Neuronal stem cell (in vitro differentiated cells): ENCODE measurements at regions not wholly inside any gene's neighbourhood (a gene's known extent, or its start where the extent isn't known, plus 50 kb on each side); places are given as distances from the start of the nearest gene placed in this dataset.

Experiments
- DNase-seq: peaks from one replicate; pipeline ENCODE4 v3.0.0-alpha.2; 2013; ENCODE audit warnings: low spot score
- H2AFZ ChIP-seq: one replicate; pipeline ENCODE4 v1.6.1; 2013; ENCODE audit warnings: mild to moderate bottlenecking, low read length, inconsistent platforms
- H2AK5ac ChIP-seq: 2 replicates; pipeline ENCODE4 v1.6.1; 2013; ENCODE audit warnings: low read depth, mild to moderate bottlenecking, inconsistent platforms, low read length, moderate library complexity, mixed read lengths
- H2BK120ac ChIP-seq: 2 replicates; pipeline ENCODE4 v1.6.1; 2013; ENCODE audit warnings: low read depth, mild to moderate bottlenecking, inconsistent platforms, low read length, moderate library complexity, mixed read lengths
- H2BK12ac ChIP-seq: one replicate; pipeline ENCODE4 v1.6.1; 2013; ENCODE audit warnings: low read length, inconsistent platforms
- H2BK15ac ChIP-seq: 2 replicates; pipeline ENCODE4 v1.6.1; 2013; ENCODE audit warnings: mild to moderate bottlenecking, low read length, inconsistent platforms, mixed read lengths
- H2BK5ac ChIP-seq: one replicate; pipeline ENCODE4 v1.6.1; 2013; ENCODE audit warnings: inconsistent platforms, mild to moderate bottlenecking, low read length, moderate library complexity
- H3K14ac ChIP-seq: one replicate; pipeline ENCODE4 v1.6.1; 2013; ENCODE audit warnings: low read length, inconsistent platforms
- H3K18ac ChIP-seq: 2 replicates; pipeline ENCODE4 v1.6.1; 2013; ENCODE audit warnings: low read length, inconsistent platforms
- H3K23ac ChIP-seq: 2 replicates; pipeline ENCODE4 v1.6.1; 2013; ENCODE audit warnings: low read depth, mild to moderate bottlenecking, mixed read lengths, low read length, inconsistent platforms; ENCODE audit not compliant: poor library complexity
- H3K27ac ChIP-seq: replicated peaks from 3 replicates; pipeline ENCODE4 v1.5.1; 2013; ENCODE audit warnings: low read length, inconsistent platforms
- H3K27me3 ChIP-seq, 3 experiments: 2 replicates each; pipeline ENCODE4 v1.6.1; 2013; ENCODE audit warnings: low read length in 3 of 3, mild to moderate bottlenecking in 2 of 3, inconsistent platforms in 1 of 3, low read depth in 1 of 3, mixed read lengths in 1 of 3, moderate library complexity in 1 of 3; ENCODE audit not compliant: control insufficient read depth in 3 of 3, insufficient read depth in 3 of 3
- H3K36me3 ChIP-seq, 2 donors: replicated peaks in 1 of 2; 2 replicates each; pipeline ENCODE4 v1.6.1; 2013; ENCODE audit warnings: low read length in 2 of 2; ENCODE audit not compliant: control insufficient read depth in 2 of 2, insufficient read depth in 2 of 2
- H3K4ac ChIP-seq: 2 replicates; pipeline ENCODE4 v1.6.1; 2013; ENCODE audit warnings: inconsistent platforms, mild to moderate bottlenecking, low read length, moderate library complexity
- H3K4me1 ChIP-seq, 2 donors: 1 replicate in 1 of 2; 2 replicates in 1 of 2; pipeline ENCODE4 v1.6.1; 2013; ENCODE audit warnings: low read length in 2 of 2, low read depth in 1 of 2; ENCODE audit not compliant: control insufficient read depth in 2 of 2, insufficient read depth in 1 of 2
- H3K4me2 ChIP-seq: one replicate; pipeline ENCODE4 v1.6.1; 2013; ENCODE audit warnings: mild to moderate bottlenecking, low read length, inconsistent platforms; ENCODE audit not compliant: insufficient read depth, poor library complexity, severe bottlenecking
- H3K4me3 ChIP-seq, 2 donors: 2 replicates each; pipeline ENCODE4 v1.5.1; 2013; ENCODE audit warnings: low read length in 2 of 2, mild to moderate bottlenecking in 2 of 2, inconsistent platforms in 1 of 2, moderate library complexity in 1 of 2
- H3K79me1 ChIP-seq: one replicate; pipeline ENCODE4 v1.6.1; 2013; ENCODE audit warnings: low read depth, mild to moderate bottlenecking, inconsistent platforms, low read length, moderate library complexity
- H3K9ac ChIP-seq: one replicate; pipeline ENCODE4 v1.6.1; 2013; ENCODE audit warnings: mild to moderate bottlenecking, low read depth, low read length, inconsistent platforms; ENCODE audit not compliant: poor library complexity
- H3K9me3 ChIP-seq, 2 donors: replicated peaks in 1 of 2; 2 replicates each; pipeline versions ENCODE3 to v1.6.1; 2013; ENCODE audit warnings: low read length in 2 of 2, mild to moderate bottlenecking in 2 of 2, inconsistent platforms in 1 of 2, low read depth in 1 of 2, mixed read lengths in 1 of 2, moderate library complexity in 1 of 2; ENCODE audit not compliant: control insufficient read depth in 2 of 2, insufficient read depth in 1 of 2
- H4K8ac ChIP-seq: one replicate; pipeline ENCODE4 v1.6.1; 2013; ENCODE audit warnings: low read depth, mild to moderate bottlenecking, inconsistent platforms, low read length, moderate library complexity
- H4K91ac ChIP-seq: one replicate; pipeline ENCODE4 v1.6.1; 2013; ENCODE audit warnings: low read length, low read depth, mild to moderate bottlenecking, inconsistent platforms; ENCODE audit not compliant: poor library complexity
- WGBS, 2 donors: extraction: QIAGEN DNeasy Blood & Tissue Kit; methylation state at CpG; one replicate each; pipeline ENCODE4 v1.1.7; 2013; ENCODE audit warnings: missing lambda C conversion rate in 2 of 2, mixed read lengths in 1 of 2; ENCODE audit not compliant: insufficient read length in 2 of 2, insufficient replicate concordance in 1 of 2; ENCODE audit errors: extremely low coverage in 2 of 2; 5-methylcytosine and 5-hydroxymethylcytosine counted together

DNA sequence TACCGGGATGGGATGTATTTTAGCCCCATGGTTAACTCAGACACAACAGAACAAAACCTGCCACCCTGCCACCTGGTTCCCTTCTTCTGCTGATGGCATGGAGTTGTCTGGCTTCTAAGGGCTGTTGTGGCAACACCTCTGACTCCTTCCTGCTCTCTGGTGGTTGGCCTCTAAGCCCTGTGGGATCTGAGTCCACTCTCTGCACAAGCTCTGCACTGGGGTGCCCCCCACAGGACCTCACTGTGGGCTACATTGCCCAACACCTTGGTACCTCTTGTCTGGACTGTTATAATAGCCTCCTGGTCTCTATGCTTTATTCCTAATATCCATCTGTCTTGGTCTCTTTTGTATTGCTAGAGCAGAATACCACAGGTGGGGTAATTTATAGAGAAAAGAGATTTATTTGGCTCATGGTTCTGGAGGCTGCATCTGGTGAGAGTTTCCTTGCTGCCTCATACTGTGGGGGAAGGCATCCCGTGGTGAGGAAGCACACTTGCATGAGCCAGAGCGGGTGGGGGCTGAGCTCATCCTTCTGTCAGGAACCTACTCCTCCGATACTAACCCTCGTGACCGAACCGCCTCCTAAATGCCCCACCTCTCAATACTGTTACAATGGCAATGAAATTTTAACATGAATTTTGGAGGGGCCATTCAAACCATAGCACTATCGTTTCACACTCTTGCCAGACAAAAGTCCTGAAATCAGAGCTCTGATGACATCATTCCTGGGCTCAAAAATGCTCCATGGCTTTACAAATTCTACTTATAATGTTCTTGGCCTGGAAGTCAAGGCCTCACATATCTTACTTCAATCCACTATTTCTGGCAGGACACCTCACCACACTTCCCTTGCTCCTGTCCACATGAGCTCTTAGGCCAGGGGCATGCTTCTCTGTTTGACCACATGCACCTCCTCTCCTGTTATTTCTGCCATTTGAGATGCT, 127.2 kb downstream of the PAX1 start:
- no peak overlapping the region for H3K4me2 ChIP-seq
- no peaks in the 10 kb centered on the region for H3K36me3 ChIP-seq
- H3K27me3 ChIP-seq: no peaks in the 10 kb centered on the region
- no peak overlapping the region for H2BK5ac ChIP-seq
- no peak overlapping the region for H2BK120ac ChIP-seq
- no peak overlapping the region for H3K18ac ChIP-seq
- H3K14ac ChIP-seq: no peak overlapping the region
- no peak overlapping the region for H3K27ac ChIP-seq
- no CpG with 5 or more reads among the region's 8 CpGs for WGBS, 2 donors
- H4K91ac ChIP-seq: no peak overlapping the region
- no peak overlapping the region for H3K23ac ChIP-seq
- no peak overlapping the region for H2AFZ ChIP-seq
- H2AK5ac ChIP-seq: no peak overlapping the region
- no peak for DNase-seq
- H3K9me3 ChIP-seq: no peaks in the 10 kb centered on the region
- no peak overlapping the region for H2BK15ac ChIP-seq
- H3K79me1 ChIP-seq: no peaks in the 10 kb centered on the region
- H3K4ac ChIP-seq: no peak overlapping the region
- H3K9ac ChIP-seq: no peak overlapping the region
- H2BK12ac ChIP-seq: no peak overlapping the region
- H3K4me3 ChIP-seq: no peak overlapping the region
- H3K4me1 ChIP-seq: no peaks in the 10 kb centered on the region
- no peak overlapping the region for H4K8ac ChIP-seq

DNA sequence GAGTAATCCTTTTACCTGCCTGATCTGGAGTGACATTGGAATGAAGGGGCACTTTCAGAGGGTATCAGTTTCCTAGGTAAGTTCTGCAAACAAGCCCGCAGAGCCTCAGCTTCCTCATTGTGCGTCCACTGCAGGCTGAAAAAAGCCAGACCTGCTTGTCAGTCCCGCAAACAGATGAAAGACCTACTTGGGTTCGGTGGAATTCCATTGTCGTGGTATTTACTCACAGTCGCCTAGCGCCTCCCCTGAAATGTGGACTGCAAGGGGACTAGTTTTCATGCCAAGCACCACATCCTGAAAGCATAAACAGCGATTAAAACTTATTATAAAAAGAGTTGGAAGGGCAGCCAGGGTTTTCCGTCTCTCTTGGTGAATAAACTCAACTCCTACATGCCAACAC, 121.5 kb downstream of the PAX1 start:
- WGBS, 2 donors: no CpG with 5 or more reads among the region's 9 CpGs
- H3K36me3 ChIP-seq: no peaks in the 10 kb centered on the region
- H3K4me2 ChIP-seq: no peak overlapping the region
- no peaks in the 10 kb centered on the region for H3K79me1 ChIP-seq
- H3K14ac ChIP-seq: no peak overlapping the region
- no peak overlapping the region for H2AFZ ChIP-seq
- H2AK5ac ChIP-seq: no peak overlapping the region
- no peak overlapping the region for H2BK5ac ChIP-seq
- H3K27ac ChIP-seq: no peak overlapping the region
- no peak overlapping the region for H4K91ac ChIP-seq
- H3K4me1 ChIP-seq: peaks cover 0 to 2% of the 10 kb centered on the region in 2 donors
- no peak overlapping the region for H3K9ac ChIP-seq
- peak; percentile 35 for DNase-seq
- H4K8ac ChIP-seq: no peak overlapping the region
- no peak overlapping the region for H3K23ac ChIP-seq
- no peak overlapping the region for H2BK15ac ChIP-seq
- no peaks in the 10 kb centered on the region for H3K27me3 ChIP-seq
- no peaks in the 10 kb centered on the region for H3K9me3 ChIP-seq
- H3K4me3 ChIP-seq: no peak overlapping the region
- H3K18ac ChIP-seq: no peak overlapping the region
- no peak overlapping the region for H2BK12ac ChIP-seq
- no peak overlapping the region for H2BK120ac ChIP-seq
- H3K4ac ChIP-seq: no peak overlapping the region

DNA sequence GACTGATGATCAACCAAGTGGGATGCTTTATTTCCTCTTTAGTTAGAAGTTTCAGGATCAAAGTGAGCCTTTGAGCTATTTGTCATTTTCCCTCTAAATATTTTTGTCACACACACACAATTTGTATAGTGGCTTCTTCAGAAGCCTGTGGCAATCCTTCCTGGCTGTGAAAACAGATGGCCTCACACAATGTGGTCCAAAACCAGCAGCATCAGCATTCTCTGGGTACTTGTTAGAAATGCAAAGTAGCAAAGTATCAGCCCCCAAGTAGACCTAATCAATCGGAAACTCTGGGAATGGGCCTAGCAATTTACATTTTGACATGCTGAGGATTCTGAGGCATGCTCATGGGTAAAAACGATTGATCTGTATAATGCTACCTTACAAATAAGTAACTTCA, 115.9 kb downstream of the PAX1 start:
- no peak for DNase-seq
- no peak overlapping the region for H3K4me2 ChIP-seq
- no peak overlapping the region for H2AK5ac ChIP-seq
- no peak overlapping the region for H2BK15ac ChIP-seq
- no peak overlapping the region for H3K4ac ChIP-seq
- H2AFZ ChIP-seq: no peak overlapping the region
- H3K9ac ChIP-seq: no peak overlapping the region
- no peak overlapping the region for H2BK5ac ChIP-seq
- H3K23ac ChIP-seq: no peak overlapping the region
- H3K4me1 ChIP-seq: peaks cover 0 to 2% of the 10 kb centered on the region in 2 donors
- H3K18ac ChIP-seq: no peak overlapping the region
- H3K27ac ChIP-seq: no peak overlapping the region
- no peaks in the 10 kb centered on the region for H3K9me3 ChIP-seq
- H3K79me1 ChIP-seq: no peaks in the 10 kb centered on the region
- no peak overlapping the region for H4K91ac ChIP-seq
- no peaks in the 10 kb centered on the region for H3K36me3 ChIP-seq
- H2BK120ac ChIP-seq: no peak overlapping the region
- no peak overlapping the region for H4K8ac ChIP-seq
- no peak overlapping the region for H2BK12ac ChIP-seq
- H3K14ac ChIP-seq: no peak overlapping the region
- no peak overlapping the region for H3K4me3 ChIP-seq
- WGBS, 2 donors: no CpG with 5 or more reads among the region's 2 CpGs
- H3K27me3 ChIP-seq: no peaks in the 10 kb centered on the region

DNA sequence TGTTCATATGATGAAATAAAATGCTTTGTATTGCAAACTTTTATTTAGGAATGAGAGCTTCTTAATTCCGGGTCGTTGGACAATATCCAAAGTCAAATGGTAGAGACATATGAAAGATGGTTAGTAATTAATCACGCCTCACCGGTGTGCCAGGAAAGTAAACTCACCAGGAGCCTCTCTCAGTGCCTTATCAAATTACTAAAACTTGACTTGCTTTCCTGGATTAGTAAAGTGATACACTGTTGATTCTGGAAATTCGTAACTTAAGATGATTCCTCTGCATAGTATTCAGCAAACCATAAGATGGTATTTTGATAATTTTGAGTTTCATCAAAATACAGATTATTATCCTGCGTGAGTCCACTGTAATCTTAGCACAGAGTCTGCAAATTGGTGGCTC, 115.2 kb downstream of the PAX1 start:
- Histone ChIP-seq H2AFZ (no peak overlapping the region), H3K4me2 (no peak overlapping the region), H2AK5ac (no peak overlapping the region), H3K36me3 (no peaks in the 10 kb centered on the region), H4K8ac (no peak overlapping the region), H3K18ac (no peak overlapping the region), H2BK5ac (no peak overlapping the region), H3K23ac (no peak overlapping the region), H3K27ac (no peak overlapping the region), H3K4me1 (peaks cover 0 to 2% of the 10 kb centered on the region in 2 donors), H3K4ac (no peak overlapping the region), H3K14ac (no peak overlapping the region), H3K4me3 (no peak overlapping the region), H3K9me3 (no peaks in the 10 kb centered on the region), H4K91ac (no peak overlapping the region), H3K79me1 (no peaks in the 10 kb centered on the region), H2BK120ac (no peak overlapping the region), H2BK15ac (no peak overlapping the region), H3K9ac (no peak overlapping the region), H2BK12ac (no peak overlapping the region), H3K27me3 (no peaks in the 10 kb centered on the region)
- no CpG with 5 or more reads among the region's 6 CpGs for WGBS, 2 donors
- DNase-seq: no peak
